ENCODE measurements at regions not wholly inside any gene's neighbourhood (a gene's known extent, or its start where the extent isn't known, plus 50 kb on each side); places are given as distances from the start of the nearest gene placed in this dataset.

DNA sequence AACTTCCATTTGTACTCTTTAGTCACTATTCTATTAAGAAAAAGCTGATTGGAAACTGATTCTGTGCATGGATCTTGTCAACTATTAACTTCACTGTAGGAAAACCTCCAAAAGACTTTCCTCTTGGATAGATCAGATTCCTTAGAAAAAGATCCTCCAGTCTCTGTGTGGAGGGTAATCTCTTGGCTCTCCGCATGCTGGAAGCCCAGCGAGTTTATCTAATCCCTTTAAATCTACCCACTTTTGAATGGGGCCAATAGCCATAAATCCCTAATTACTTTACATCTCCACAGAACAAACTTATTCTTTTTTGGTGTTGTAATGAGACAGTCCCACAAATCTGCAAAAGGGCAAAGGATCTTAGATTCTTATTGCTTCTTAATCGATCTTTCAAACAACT is 1206.4 kb upstream of the ADGRL4 start:
- no peak overlapping the region for H3K4me3 ChIP-seq (ENCODE audit: low read length)
- no peak for TF ChIP-seq CTCF (conservative IDR thresholded peaks at IDR 0.05; ENCODE audit: low read depth, low read length)
- DNase-seq (ENCODE audit: low read depth) = no peak

- DNase-seq (ENCODE audit: low read depth) = peak; percentile 2
- no peak overlapping the region for H3K4me3 ChIP-seq (ENCODE audit: low read length)
- no peak for TF ChIP-seq CTCF (conservative IDR thresholded peaks at IDR 0.05; ENCODE audit: low read depth, low read length)
Observed at GRCh38 chr1:80211691-80212380, 1205.3 kb upstream of the ADGRL4 start.

DNA sequence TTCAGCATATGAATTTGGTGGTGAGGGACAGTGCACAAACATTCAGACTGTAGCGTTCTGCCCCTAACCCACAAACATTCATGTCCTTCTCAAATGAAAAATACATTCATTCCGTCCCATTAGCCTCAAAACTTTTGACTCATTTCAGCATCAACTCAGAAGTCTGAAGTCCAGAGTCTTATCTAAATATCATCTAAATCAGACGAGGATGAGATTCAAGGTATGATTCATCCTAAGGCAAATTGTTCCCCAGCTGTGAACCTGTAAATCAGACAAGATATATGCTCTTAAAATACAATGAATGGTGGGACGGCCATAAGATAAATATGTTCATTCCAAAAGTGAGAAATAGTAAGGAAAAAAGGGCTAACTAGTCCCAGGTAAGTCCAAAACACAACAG is 1195.6 kb upstream of the ADGRL4 start:
- H3K4me3 ChIP-seq (ENCODE audit: low read length) = no peak overlapping the region

DNA sequence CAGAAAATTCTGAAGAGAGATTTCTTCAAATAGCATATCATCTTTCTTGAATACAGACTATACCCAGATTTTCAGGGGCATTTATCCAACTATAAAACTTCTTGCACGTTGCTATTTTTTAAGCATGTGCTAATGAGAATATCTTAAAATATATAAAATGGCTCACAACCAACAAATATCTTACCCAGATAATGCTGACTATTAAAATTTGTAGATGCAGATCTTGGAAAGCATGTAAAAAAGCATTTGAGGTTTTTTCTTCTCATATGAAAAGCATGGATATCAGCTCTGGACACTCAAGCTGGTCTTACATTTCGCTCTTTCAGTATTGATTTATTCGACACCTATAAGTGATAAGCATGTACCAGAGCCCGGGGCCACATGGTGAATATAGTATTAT is 1187.7 kb upstream of the ADGRL4 start:
- no peak overlapping the region for H3K4me3 ChIP-seq (ENCODE audit: low read length)
- no peak for TF ChIP-seq CTCF (conservative IDR thresholded peaks at IDR 0.05; ENCODE audit: low read depth, low read length)
- DNase-seq (ENCODE audit: low read depth) = no peak

More for the DNA sequence above, 1195.6 kb upstream of the ADGRL4 start:
- TF ChIP-seq CTCF (conservative IDR thresholded peaks at IDR 0.05; ENCODE audit: low read depth, low read length) = no peak
- no peak for DNase-seq (ENCODE audit: low read depth)

DNA sequence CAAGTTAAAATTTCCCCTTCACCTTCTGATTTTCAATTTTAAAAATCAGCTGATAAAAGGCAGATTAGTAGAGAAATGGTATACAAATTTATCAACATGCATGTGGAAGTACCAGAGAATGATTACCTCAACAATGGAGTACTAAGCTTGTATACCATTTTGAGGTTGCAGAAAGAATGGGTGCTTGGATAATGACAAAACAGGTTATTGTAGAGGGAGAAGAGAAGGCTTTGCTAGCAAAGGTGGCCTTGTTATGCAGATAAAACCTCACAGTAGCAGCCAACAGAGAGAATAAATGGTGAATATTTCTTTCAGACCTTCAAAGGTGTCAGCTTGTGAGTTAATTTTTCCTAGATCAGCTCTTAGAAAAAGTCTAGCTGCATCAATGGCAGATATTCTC is 1174.9 kb upstream of the ADGRL4 start:
- TF ChIP-seq CTCF (conservative IDR thresholded peaks at IDR 0.05; ENCODE audit: low read depth, low read length) = no peak
- DNase-seq (ENCODE audit: low read depth) = no peak
- no peak overlapping the region for H3K4me3 ChIP-seq (ENCODE audit: low read length)

GRCh38 chr1:80171631-80172030 is 1165.1 kb upstream of the ADGRL4 start:
- no peak for TF ChIP-seq CTCF (conservative IDR thresholded peaks at IDR 0.05; ENCODE audit: low read depth, low read length)
- no peak for DNase-seq (ENCODE audit: low read depth)
- no peak overlapping the region for H3K4me3 ChIP-seq (ENCODE audit: low read length)

DNA sequence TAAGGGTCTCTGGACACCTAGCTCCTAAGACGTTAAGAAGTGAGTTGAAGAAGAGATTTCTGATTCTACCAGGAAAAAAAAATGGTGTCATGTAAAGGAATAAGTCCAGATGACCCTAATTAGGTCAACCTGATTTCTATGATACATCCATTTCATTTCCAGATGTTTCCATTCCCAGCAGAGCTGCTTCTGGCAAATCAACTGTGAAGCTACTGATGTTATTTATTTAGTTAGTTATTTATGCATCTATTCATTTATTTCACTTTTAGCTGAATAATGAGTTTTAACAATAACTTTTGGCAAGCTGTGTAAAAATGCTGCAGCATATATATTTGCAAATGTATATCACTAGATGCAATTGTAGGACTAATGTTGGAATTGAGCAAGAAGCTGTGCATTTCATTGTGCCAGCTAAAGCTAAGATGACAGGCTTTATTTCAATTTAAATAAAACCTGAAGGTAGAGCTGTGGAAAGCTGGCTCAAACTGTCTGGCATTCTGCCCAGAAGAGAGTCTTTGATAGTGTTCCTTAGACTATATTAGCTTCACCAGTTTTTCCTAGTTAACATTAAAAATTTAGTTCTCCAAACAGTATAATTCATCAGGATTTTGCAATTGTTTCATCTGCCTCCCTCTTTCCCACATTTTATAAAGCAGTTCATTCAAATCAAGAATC is 1164.4 kb upstream of the ADGRL4 start:
- H3K4me3 ChIP-seq (ENCODE audit: low read length) = no peak overlapping the region
- TF ChIP-seq CTCF (conservative IDR thresholded peaks at IDR 0.05; ENCODE audit: low read depth, low read length) = no peak
- DNase-seq (ENCODE audit: low read depth) = peak; percentile 38
